ENCODE measurements at regions not wholly inside any gene's neighbourhood (a gene's known extent, or its start where the extent isn't known, plus 50 kb on each side); places are given as distances from the start of the nearest gene placed in this dataset.

- ChIA-PET POLR2A (ENCODE audit: low non-redundant PET) (no interaction called here), CTCF (no interaction called here)
- intact Hi-C loops (cut with micrococcal nuclease; ENCODE audit: unreplicated experiment), result no loop called here
- H3K27ac ChIP-seq (ENCODE audit: low read depth, low read length, poor library complexity, severe bottlenecking), result no peak overlapping the region
- H3K27me3 ChIP-seq (replicated peaks; ENCODE audit: insufficient read depth, low read depth, low read length, poor library complexity), result no peaks in the 10 kb centered on the region
- no peaks in the 10 kb centered on the region for H3K36me3 ChIP-seq (ENCODE audit: insufficient read depth, low read length, poor library complexity, severe bottlenecking)
- no peaks in the 10 kb centered on the region for H3K4me1 ChIP-seq (ENCODE audit: insufficient read depth, low read length, poor library complexity, severe bottlenecking)
- DNase-seq (ENCODE audit: low spot score), result no peak
- peaks cover 7% of the 10 kb centered on the region for H3K9me3 ChIP-seq (ENCODE audit: low read depth, low read length, poor library complexity, severe bottlenecking)
- no peak overlapping the region for H3K4me3 ChIP-seq (ENCODE audit: low read depth, low read length, poor library complexity, severe bottlenecking)
- no TSS peak for BruUV-seq (replicated peaks)
- TF ChIP-seq CTCF (conservative IDR thresholded peaks at IDR 0.05; ENCODE audit: low read depth, low read length), result no peak
- TF ChIP-seq EZH2 (IDR thresholded peaks at IDR 0.05; ENCODE audit: borderline replicate concordance, low read depth, low read length, poor library complexity, severe bottlenecking), result no peak
Observed at GRCh38 chr18:78662879-78663278, 316.7 kb upstream of the SALL3 start.

GRCh38 chr18:78664048-78664447, 315.6 kb upstream of the SALL3 start:
- TF ChIP-seq EZH2 (IDR thresholded peaks at IDR 0.05; ENCODE audit: borderline replicate concordance, low read depth, low read length, poor library complexity, severe bottlenecking), result no peak
- no peak for TF ChIP-seq CTCF (conservative IDR thresholded peaks at IDR 0.05; ENCODE audit: low read depth, low read length)
- CTCF ChIA-PET, result no interaction called here
- Histone ChIP-seq H3K36me3 (ENCODE audit: insufficient read depth, low read length, poor library complexity, severe bottlenecking) (no peaks in the 10 kb centered on the region), H3K9me3 (ENCODE audit: low read depth, low read length, poor library complexity, severe bottlenecking) (peaks cover 11% of the 10 kb centered on the region), H3K4me1 (ENCODE audit: insufficient read depth, low read length, poor library complexity, severe bottlenecking) (no peaks in the 10 kb centered on the region), H3K27ac (ENCODE audit: low read depth, low read length, poor library complexity, severe bottlenecking) (no peak overlapping the region), H3K4me3 (ENCODE audit: low read depth, low read length, poor library complexity, severe bottlenecking) (no peak overlapping the region), H3K27me3 (replicated peaks; ENCODE audit: insufficient read depth, low read depth, low read length, poor library complexity) (no peaks in the 10 kb centered on the region)
- POLR2A ChIA-PET (ENCODE audit: low non-redundant PET), result no interaction called here
- no peak for DNase-seq (ENCODE audit: low spot score)
- intact Hi-C loops (cut with micrococcal nuclease; ENCODE audit: unreplicated experiment), result no loop called here
- no TSS peak for BruUV-seq (replicated peaks)

- H3K4me3 ChIP-seq (ENCODE audit: low read depth, low read length, poor library complexity, severe bottlenecking), result no peak overlapping the region
- no peak for TF ChIP-seq CTCF (conservative IDR thresholded peaks at IDR 0.05; ENCODE audit: low read depth, low read length)
- TF ChIP-seq EZH2 (IDR thresholded peaks at IDR 0.05; ENCODE audit: borderline replicate concordance, low read depth, low read length, poor library complexity, severe bottlenecking), result no peak
- DNase-seq (ENCODE audit: low spot score), result no peak
- H3K9me3 ChIP-seq (ENCODE audit: low read depth, low read length, poor library complexity, severe bottlenecking), result peaks cover 11% of the 10 kb centered on the region
- intact Hi-C loops (cut with micrococcal nuclease; ENCODE audit: unreplicated experiment), result no loop called here
- no peaks in the 10 kb centered on the region for H3K27me3 ChIP-seq (replicated peaks; ENCODE audit: insufficient read depth, low read depth, low read length, poor library complexity)
- no TSS peak for BruUV-seq (replicated peaks)
- H3K4me1 ChIP-seq (ENCODE audit: insufficient read depth, low read length, poor library complexity, severe bottlenecking), result no peaks in the 10 kb centered on the region
- ChIA-PET POLR2A (ENCODE audit: low non-redundant PET) (no interaction called here), CTCF (no interaction called here)
- H3K27ac ChIP-seq (ENCODE audit: low read depth, low read length, poor library complexity, severe bottlenecking), result no peak overlapping the region
- no peaks in the 10 kb centered on the region for H3K36me3 ChIP-seq (ENCODE audit: insufficient read depth, low read length, poor library complexity, severe bottlenecking)
Observed at GRCh38 chr18:78664848-78665247, 314.8 kb upstream of the SALL3 start.
